ENCODE measurements at regions not wholly inside any gene's neighbourhood (a gene's known extent, or its start where the extent isn't known, plus 50 kb on each side); places are given as distances from the start of the nearest gene placed in this dataset.

- H3K9ac ChIP-seq (ENCODE audit: low read length): no peak overlapping the region
- H3K36me3 ChIP-seq (ENCODE audit: control insufficient read depth in 1 of 2, insufficient read depth in 2 of 2, low read length in 2 of 2): no peaks in the 10 kb centered on the region
- H4K20me1 ChIP-seq (ENCODE audit: insufficient read depth): no peaks in the 10 kb centered on the region
- intact Hi-C loops (cut with micrococcal nuclease): no loop called here
- H3K4me2 ChIP-seq (ENCODE audit: low read length): no peak overlapping the region
- DNase-seq (ENCODE audit: low read depth, low spot score) (no peak), ATAC-seq (no peak)
- no peaks in the 10 kb centered on the region for H3K9me3 ChIP-seq (ENCODE audit: control insufficient read depth in 1 of 2, insufficient read depth in 1 of 2, low read depth in 1 of 2, low read length in 2 of 2)
- no peaks in the 10 kb centered on the region for H3K79me2 ChIP-seq (ENCODE audit: insufficient read depth, low read length)
- H3K27me3 ChIP-seq (ENCODE audit: insufficient read depth, low read length): no peaks in the 10 kb centered on the region
- no peak overlapping the region for H3K27ac ChIP-seq (ENCODE audit: low read depth, low read length)
- no peak overlapping the region for H3K4me3 ChIP-seq (replicated peaks in 1 of 2; ENCODE audit: low read depth in 1 of 2, low read length in 2 of 2)
- no peaks in the 10 kb centered on the region; a peak in 1 of 4 replicates for H3K4me1 ChIP-seq (ENCODE audit: control insufficient read depth in 1 of 2, insufficient read depth in 2 of 2, low read length in 2 of 2)
- RAD21 ChIA-PET (ENCODE audit: low non-redundant PET in 1 of 2, low total read pairs in 2 of 2, uncharacterized antibody in 2 of 2, unreplicated experiment in 2 of 2): no interaction called here
- no TSS peak for BruUV-seq (replicated peaks)
- TF ChIP-seq ZFX (IDR thresholded peaks at IDR 0.05) (no peak), REST (IDR thresholded peaks at IDR 0.05; ENCODE audit: low read depth) (no peak), SP1 (IDR thresholded peaks at IDR 0.05; ENCODE audit: low read depth) (no peak), ELF1 (IDR thresholded peaks at IDR 0.05; ENCODE audit: borderline replicate concordance, low read depth) (no peak), SRF (IDR thresholded peaks at IDR 0.05; ENCODE audit: low read depth) (0 out of 2 replicates have a peak, but pooled peaks have one; percentile 22), RAD21 (IDR thresholded peaks at IDR 0.05; ENCODE audit: low read depth) (no peak), EZH2 (IDR thresholded peaks at IDR 0.05) (no peak)
- CTCF ChIA-PET: no interaction called here
- no peak overlapping the region for H2AFZ ChIP-seq (ENCODE audit: low read depth, low read length, poor library complexity, severe bottlenecking)
- POLR2A ChIA-PET: no interaction called here
- H3K9me2 ChIP-seq (ENCODE audit: insufficient read depth): no peaks in the 10 kb centered on the region
These were observed 162.1 kb downstream of the SMC2 start for GRCh38 chr9:104256031-104256695.

GRCh38 chr9:104256696-104257062 is 162.6 kb downstream of the SMC2 start:
- Histone ChIP-seq H3K27ac (ENCODE audit: low read depth, low read length) (no peak overlapping the region), H3K9me2 (ENCODE audit: insufficient read depth) (no peaks in the 10 kb centered on the region), H2AFZ (ENCODE audit: low read depth, low read length, poor library complexity, severe bottlenecking) (no peak overlapping the region), H3K27me3 (ENCODE audit: insufficient read depth, low read length) (no peaks in the 10 kb centered on the region), H3K9me3 (ENCODE audit: control insufficient read depth in 1 of 2, insufficient read depth in 1 of 2, low read depth in 1 of 2, low read length in 2 of 2) (no peaks in the 10 kb centered on the region), H3K36me3 (ENCODE audit: control insufficient read depth in 1 of 2, insufficient read depth in 2 of 2, low read length in 2 of 2) (no peaks in the 10 kb centered on the region), H4K20me1 (ENCODE audit: insufficient read depth) (no peaks in the 10 kb centered on the region), H3K4me2 (ENCODE audit: low read length) (no peak overlapping the region), H3K4me3 (replicated peaks in 1 of 2; ENCODE audit: low read depth in 1 of 2, low read length in 2 of 2) (no peak overlapping the region), H3K9ac (ENCODE audit: low read length) (no peak overlapping the region), H3K79me2 (ENCODE audit: insufficient read depth, low read length) (no peaks in the 10 kb centered on the region), H3K4me1 (ENCODE audit: control insufficient read depth in 1 of 2, insufficient read depth in 2 of 2, low read length in 2 of 2) (no peaks in the 10 kb centered on the region; a peak in 1 of 4 replicates)
- RAD21 ChIA-PET (ENCODE audit: low non-redundant PET in 1 of 2, low total read pairs in 2 of 2, uncharacterized antibody in 2 of 2, unreplicated experiment in 2 of 2): no interaction called here
- DNase-seq (ENCODE audit: low read depth, low spot score) (no peak), ATAC-seq (no peak)
- POLR2A ChIA-PET: no interaction called here
- intact Hi-C loops (cut with micrococcal nuclease): no loop called here
- CTCF ChIA-PET: no interaction called here
- no TSS peak for BruUV-seq (replicated peaks)
- no peak for TF ChIP-seq EZH2phosphoT487 (IDR thresholded peaks at IDR 0.05; ENCODE audit: borderline replicate concordance)
- no peak for TF ChIP-seq REST (IDR thresholded peaks at IDR 0.05; ENCODE audit: low read depth)
- TF ChIP-seq CEBPB (IDR thresholded peaks at IDR 0.05; ENCODE audit: low read depth): no peak
- TF ChIP-seq ATF3 (IDR thresholded peaks at IDR 0.05): no peak
- TF ChIP-seq FOSL1 (IDR thresholded peaks at IDR 0.05; ENCODE audit: low read depth): no peak
- TF ChIP-seq TCF7L2 (IDR thresholded peaks at IDR 0.05; ENCODE audit: borderline replicate concordance, extremely low read depth, insufficient read depth, insufficient read length): no peak
- no peak for TF ChIP-seq JUND (IDR thresholded peaks at IDR 0.05)
- no peak for TF ChIP-seq SIN3A (IDR thresholded peaks at IDR 0.05; ENCODE audit: low read depth)
- no peak for TF ChIP-seq EZH2 (IDR thresholded peaks at IDR 0.05)
- no peak for TF ChIP-seq ZNF274 (IDR thresholded peaks at IDR 0.05; ENCODE audit: low read depth, low read length)

Data from HCT116 (cell line).